Hepatocyte (in vitro differentiated cells): ENCODE measurements at regions not wholly inside any gene's neighbourhood (a gene's known extent, or its start where the extent isn't known, plus 50 kb on each side); places are given as distances from the start of the nearest gene placed in this dataset.

ENCODE experiments used
- DNase-seq: peaks from one replicate; pipeline ENCODE4 v3.0.0-alpha.2; 2016; ENCODE audit warnings: low spot score
- H2AFZ ChIP-seq: fragments of 200-600 bp; sonication (generic); 2 replicates; pipeline ENCODE4 v1.6.0; 2016; ENCODE audit warnings: antibody characterized with exemption, mild to moderate bottlenecking
- H3K27ac ChIP-seq: fragments of 200-600 bp; sonication (generic); 2 replicates; pipeline ENCODE4 v1.5.1; 2016; ENCODE audit warnings: mild to moderate bottlenecking
- H3K27me3 ChIP-seq: fragments of 200-600 bp; sonication (generic); 2 replicates; pipeline ENCODE4 v1.6.1; 2016
- H3K36me3 ChIP-seq: fragments of 200-600 bp; sonication (generic); replicated peaks from 2 replicates; pipeline ENCODE4 v1.5.1; 2016; ENCODE audit warnings: low read depth; ENCODE audit not compliant: insufficient read depth
- H3K4me1 ChIP-seq: fragments of 200-600 bp; sonication (generic); 2 replicates; pipeline ENCODE4 v1.5.1; 2016; ENCODE audit warnings: mild to moderate bottlenecking, moderate library complexity; ENCODE audit not compliant: insufficient read depth
- H3K4me2 ChIP-seq: fragments of 200-600 bp; sonication (generic); 2 replicates; pipeline ENCODE4 v1.6.0; 2016
- H3K4me3 ChIP-seq: fragments of 200-600 bp; sonication (generic); 2 replicates; pipeline ENCODE4 v1.5.1; 2016; ENCODE audit warnings: mild to moderate bottlenecking
- H3K79me2 ChIP-seq: fragments of 200-600 bp; sonication (generic); 2 replicates; pipeline ENCODE4 v1.6.0; 2017; ENCODE audit warnings: mild to moderate bottlenecking
- H3K9me2 ChIP-seq: fragments of 200-600 bp; sonication (generic); replicated peaks from 2 replicates; pipeline ENCODE4 v1.6.0; 2017; ENCODE audit warnings: mild to moderate bottlenecking; ENCODE audit not compliant: insufficient read depth
- H3K9me3 ChIP-seq: fragments of 200-600 bp; sonication (generic); 2 replicates; pipeline ENCODE4 v1.5.1; 2016; ENCODE audit warnings: low read depth, mild to moderate bottlenecking
- H4K20me1 ChIP-seq: fragments of 200-600 bp; sonication (generic); 2 replicates; pipeline ENCODE4 v1.6.0; 2016; ENCODE audit warnings: mild to moderate bottlenecking; ENCODE audit not compliant: insufficient read depth, poor library complexity, severe bottlenecking
- EZH2 ChIP-seq: fragments of 200-600 bp; sonication (generic); IDR thresholded peaks from 2 replicates; pipeline ENCODE4 v1.6.1; 2016; ENCODE audit warnings: antibody characterized with exemption, mild to moderate bottlenecking, borderline replicate concordance
- EZH2phosphoT487 ChIP-seq: fragments of 200-600 bp; sonication (generic); IDR thresholded peaks from one replicate; pipeline ENCODE4 v1.6.1; 2018; ENCODE audit warnings: antibody characterized with exemption, mild to moderate bottlenecking, low read depth, moderate library complexity; ENCODE audit not compliant: unreplicated experiment, severe bottlenecking
- WGBS: methylation state at CpG from one replicate; pipeline ENCODE4 v1.1.6; 2016; ENCODE audit warnings: low lambda C conversion rate; ENCODE audit errors: missing lambda C conversion rate; 5-methylcytosine and 5-hydroxymethylcytosine counted together
- TF ChIP-seq, protein P1 (sequence below): fragments of 200-600 bp; sonication (generic); IDR thresholded peaks from 2 replicates; pipeline ENCODE4 v1.5.1; 2016; ENCODE audit warnings: antibody characterized with exemption, mild to moderate bottlenecking; ENCODE audit not compliant: poor library complexity

- no peak overlapping the region for H2AFZ ChIP-seq
- 92% methylated on average over 1 of the region's 1 CpG for WGBS
- H3K4me1 ChIP-seq, result no peaks in the 10 kb centered on the region
- no peaks in the 10 kb centered on the region for H3K9me3 ChIP-seq
- H3K36me3 ChIP-seq, result no peaks in the 10 kb centered on the region
- no peak overlapping the region for H3K27ac ChIP-seq
- no peak overlapping the region for H3K4me3 ChIP-seq
- H4K20me1 ChIP-seq, result no peaks in the 10 kb centered on the region
- TF ChIP-seq EZH2phosphoT487 (no peak), EZH2 (no peak)
- TF ChIP-seq, protein P1, sequence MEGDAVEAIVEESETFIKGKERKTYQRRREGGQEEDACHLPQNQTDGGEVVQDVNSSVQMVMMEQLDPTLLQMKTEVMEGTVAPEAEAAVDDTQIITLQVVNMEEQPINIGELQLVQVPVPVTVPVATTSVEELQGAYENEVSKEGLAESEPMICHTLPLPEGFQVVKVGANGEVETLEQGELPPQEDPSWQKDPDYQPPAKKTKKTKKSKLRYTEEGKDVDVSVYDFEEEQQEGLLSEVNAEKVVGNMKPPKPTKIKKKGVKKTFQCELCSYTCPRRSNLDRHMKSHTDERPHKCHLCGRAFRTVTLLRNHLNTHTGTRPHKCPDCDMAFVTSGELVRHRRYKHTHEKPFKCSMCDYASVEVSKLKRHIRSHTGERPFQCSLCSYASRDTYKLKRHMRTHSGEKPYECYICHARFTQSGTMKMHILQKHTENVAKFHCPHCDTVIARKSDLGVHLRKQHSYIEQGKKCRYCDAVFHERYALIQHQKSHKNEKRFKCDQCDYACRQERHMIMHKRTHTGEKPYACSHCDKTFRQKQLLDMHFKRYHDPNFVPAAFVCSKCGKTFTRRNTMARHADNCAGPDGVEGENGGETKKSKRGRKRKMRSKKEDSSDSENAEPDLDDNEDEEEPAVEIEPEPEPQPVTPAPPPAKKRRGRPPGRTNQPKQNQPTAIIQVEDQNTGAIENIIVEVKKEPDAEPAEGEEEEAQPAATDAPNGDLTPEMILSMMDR, result no peak
- no peaks in the 10 kb centered on the region for H3K27me3 ChIP-seq
- H3K9me2 ChIP-seq, result no peaks in the 10 kb centered on the region
- no peak overlapping the region for H3K4me2 ChIP-seq
- no peaks in the 10 kb centered on the region for H3K79me2 ChIP-seq
- DNase-seq, result no peak
Measured at GRCh38 chr7:142542105-142542504, 207.2 kb upstream of the PRSS1 start.

GRCh38 chr7:142540371-142540770 is 208.9 kb upstream of the PRSS1 start:
- no peak for DNase-seq
- Histone ChIP-seq H3K9me3 (no peaks in the 10 kb centered on the region), H3K4me3 (no peak overlapping the region), H3K4me2 (no peak overlapping the region), H3K9me2 (no peaks in the 10 kb centered on the region), H3K27ac (no peak overlapping the region), H3K4me1 (no peaks in the 10 kb centered on the region), H2AFZ (no peak overlapping the region), H3K27me3 (no peaks in the 10 kb centered on the region), H3K79me2 (no peaks in the 10 kb centered on the region), H3K36me3 (no peaks in the 10 kb centered on the region), H4K20me1 (no peaks in the 10 kb centered on the region)
- 87% methylated on average over 2 of the region's 2 CpGs for WGBS
- TF ChIP-seq EZH2phosphoT487 (no peak), EZH2 (no peak)
- TF ChIP-seq, protein P1, result no peak

- no peaks in the 10 kb centered on the region for H3K4me1 ChIP-seq
- H3K36me3 ChIP-seq, result no peaks in the 10 kb centered on the region
- no peaks in the 10 kb centered on the region for H4K20me1 ChIP-seq
- no peaks in the 10 kb centered on the region for H3K9me3 ChIP-seq
- H2AFZ ChIP-seq, result no peak overlapping the region
- no peaks in the 10 kb centered on the region for H3K27me3 ChIP-seq
- H3K4me2 ChIP-seq, result no peak overlapping the region
- no peak overlapping the region for H3K4me3 ChIP-seq
- no peak for DNase-seq
- TF ChIP-seq, protein P1, result no peak
- TF ChIP-seq EZH2, result no peak
- TF ChIP-seq EZH2phosphoT487, result no peak
- H3K79me2 ChIP-seq, result no peaks in the 10 kb centered on the region
- 59% methylated on average over 1 of the region's 1 CpG for WGBS
- no peak overlapping the region for H3K27ac ChIP-seq
- no peaks in the 10 kb centered on the region for H3K9me2 ChIP-seq
Measured at GRCh38 chr7:142539901-142540300, 209.4 kb upstream of the PRSS1 start.

GRCh38 chr7:142537760-142538159 is 211.5 kb upstream of the PRSS1 start:
- H3K4me2 ChIP-seq, result no peak overlapping the region
- H3K4me3 ChIP-seq, result no peak overlapping the region
- no peak overlapping the region for H2AFZ ChIP-seq
- no peaks in the 10 kb centered on the region for H3K4me1 ChIP-seq
- H3K27me3 ChIP-seq, result no peaks in the 10 kb centered on the region
- no peaks in the 10 kb centered on the region for H4K20me1 ChIP-seq
- no peak for DNase-seq
- no peaks in the 10 kb centered on the region for H3K79me2 ChIP-seq
- WGBS, result 92% methylated on average over 1 of the region's 1 CpG
- H3K9me2 ChIP-seq, result no peaks in the 10 kb centered on the region
- TF ChIP-seq EZH2 (no peak), EZH2phosphoT487 (no peak)
- TF ChIP-seq, protein P1, result no peak
- no peaks in the 10 kb centered on the region for H3K9me3 ChIP-seq
- no peak overlapping the region for H3K27ac ChIP-seq
- no peaks in the 10 kb centered on the region for H3K36me3 ChIP-seq
